ENCODE measurements at regions not wholly inside any gene's neighbourhood (a gene's known extent, or its start where the extent isn't known, plus 50 kb on each side); places are given as distances from the start of the nearest gene placed in this dataset.
"Not testable (repeated sequence)": the region's sequence is repeated elsewhere in the genome, so short reads cannot be mapped to it uniquely, and the experiment has no call there.

- H3K4me3 ChIP-seq (ENCODE audit: low read depth, low read length, poor library complexity, severe bottlenecking): no peak overlapping the region
- no peaks in the 10 kb centered on the region for H4K20me1 ChIP-seq (ENCODE audit: insufficient read depth, low read length)
- H3K9me2 ChIP-seq (ENCODE audit: low read depth, low read length): no peaks in the 10 kb centered on the region
- no peak overlapping the region for H2AFZ ChIP-seq (ENCODE audit: low read length)
- no peaks in the 10 kb centered on the region for H3K36me3 ChIP-seq (ENCODE audit: insufficient read depth, low read length)
- no peak overlapping the region for H3K27ac ChIP-seq (ENCODE audit: low read depth, low read length, poor library complexity, severe bottlenecking)
- no peaks in the 10 kb centered on the region for H3K27me3 ChIP-seq (ENCODE audit: insufficient read depth, low read length)
- no peaks in the 10 kb centered on the region for H3F3A ChIP-seq (ENCODE audit: insufficient read depth, low read length)
- H3K4me1 ChIP-seq (ENCODE audit: insufficient read depth, low read length, severe bottlenecking): no peaks in the 10 kb centered on the region
- TF ChIP-seq EZH2 (IDR thresholded peaks at IDR 0.05; ENCODE audit: borderline replicate concordance, low read length) (no peak), CTCF (IDR thresholded peaks at IDR 0.05; ENCODE audit: low read length) (no peak)
- H3K79me2 ChIP-seq (ENCODE audit: insufficient read depth, low read length): no peaks in the 10 kb centered on the region
- no peaks in the 10 kb centered on the region for H3K9me3 ChIP-seq (ENCODE audit: low read length)
- no peak overlapping the region for H3K4me2 ChIP-seq (ENCODE audit: low read length)
- no peak overlapping the region for H3K9ac ChIP-seq (ENCODE audit: low read length)
Measured at GRCh38 chr13:109400624-109401257, 385.6 kb downstream of the IRS2 start.

- Histone ChIP-seq H3K27ac (ENCODE audit: low read depth, low read length, poor library complexity, severe bottlenecking) (no peak overlapping the region), H3K79me2 (ENCODE audit: insufficient read depth, low read length) (no peaks in the 10 kb centered on the region), H4K20me1 (ENCODE audit: insufficient read depth, low read length) (no peaks in the 10 kb centered on the region), H3F3A (ENCODE audit: insufficient read depth, low read length) (no peaks in the 10 kb centered on the region), H3K4me1 (ENCODE audit: insufficient read depth, low read length, severe bottlenecking) (no peaks in the 10 kb centered on the region), H3K9ac (ENCODE audit: low read length) (no peak overlapping the region), H3K27me3 (ENCODE audit: insufficient read depth, low read length) (no peaks in the 10 kb centered on the region), H3K4me3 (ENCODE audit: low read depth, low read length, poor library complexity, severe bottlenecking) (no peak overlapping the region), H2AFZ (ENCODE audit: low read length) (no peak overlapping the region), H3K9me2 (ENCODE audit: low read depth, low read length) (no peaks in the 10 kb centered on the region), H3K9me3 (ENCODE audit: low read length) (no peaks in the 10 kb centered on the region), H3K36me3 (ENCODE audit: insufficient read depth, low read length) (no peaks in the 10 kb centered on the region), H3K4me2 (ENCODE audit: low read length) (no peak overlapping the region)
- TF ChIP-seq CTCF (IDR thresholded peaks at IDR 0.05; ENCODE audit: low read length): no peak
- TF ChIP-seq EZH2 (IDR thresholded peaks at IDR 0.05; ENCODE audit: borderline replicate concordance, low read length): no peak
Measured at GRCh38 chr13:109400209-109400608, 386.2 kb downstream of the IRS2 start.

GRCh38 chr13:109398071-109398470 lies 388.3 kb downstream of the IRS2 start:
- not testable (repeated sequence) for H3K9me2 ChIP-seq (ENCODE audit: low read depth, low read length); H3K36me3 ChIP-seq (ENCODE audit: insufficient read depth, low read length); H3F3A ChIP-seq (ENCODE audit: insufficient read depth, low read length); H3K27ac ChIP-seq (ENCODE audit: low read depth, low read length, poor library complexity, severe bottlenecking); H2AFZ ChIP-seq (ENCODE audit: low read length); H3K27me3 ChIP-seq (ENCODE audit: insufficient read depth, low read length); H3K4me2 ChIP-seq (ENCODE audit: low read length); H3K4me3 ChIP-seq (ENCODE audit: low read depth, low read length, poor library complexity, severe bottlenecking); H4K20me1 ChIP-seq (ENCODE audit: insufficient read depth, low read length); H3K9ac ChIP-seq (ENCODE audit: low read length); H3K79me2 ChIP-seq (ENCODE audit: insufficient read depth, low read length); H3K9me3 ChIP-seq (ENCODE audit: low read length); H3K4me1 ChIP-seq (ENCODE audit: insufficient read depth, low read length, severe bottlenecking)

GRCh38 chr13:109397285-109397684 lies 389.1 kb downstream of the IRS2 start:
- Histone ChIP-seq H2AFZ (ENCODE audit: low read length) (no peak overlapping the region), H3K9me2 (ENCODE audit: low read depth, low read length) (no peaks in the 10 kb centered on the region), H4K20me1 (ENCODE audit: insufficient read depth, low read length) (no peaks in the 10 kb centered on the region), H3K27me3 (ENCODE audit: insufficient read depth, low read length) (no peaks in the 10 kb centered on the region), H3K4me1 (ENCODE audit: insufficient read depth, low read length, severe bottlenecking) (no peaks in the 10 kb centered on the region), H3K79me2 (ENCODE audit: insufficient read depth, low read length) (no peaks in the 10 kb centered on the region), H3K4me3 (ENCODE audit: low read depth, low read length, poor library complexity, severe bottlenecking) (no peak overlapping the region), H3K9ac (ENCODE audit: low read length) (no peak overlapping the region), H3K4me2 (ENCODE audit: low read length) (no peak overlapping the region), H3F3A (ENCODE audit: insufficient read depth, low read length) (no peaks in the 10 kb centered on the region), H3K27ac (ENCODE audit: low read depth, low read length, poor library complexity, severe bottlenecking) (no peak overlapping the region), H3K9me3 (ENCODE audit: low read length) (no peaks in the 10 kb centered on the region), H3K36me3 (ENCODE audit: insufficient read depth, low read length) (no peaks in the 10 kb centered on the region)
- TF ChIP-seq CTCF (IDR thresholded peaks at IDR 0.05; ENCODE audit: low read length): no peak
